Uterus (tissue), 2 donors: ENCODE measurements at regions not wholly inside any gene's neighbourhood (a gene's known extent, or its start where the extent isn't known, plus 50 kb on each side); places are given as distances from the start of the nearest gene placed in this dataset.

Source experiments
- CTCF ChIP-seq, 4 experiments: fragments of 200-600 bp in 2 of 4; fragments of 450-650 bp in 2 of 4; sonication (generic) in 2 of 4; IDR thresholded peaks; one replicate each; pipeline ENCODE4 v1.5.1; 2016 to 2019; ENCODE audit warnings: antibody characterized with exemption in 4 of 4, mild to moderate bottlenecking in 2 of 4, moderate library complexity in 1 of 4
- POLR2A ChIP-seq, 2 donors: fragments of 450-650 bp; IDR thresholded peaks; one replicate each; pipeline ENCODE4 v1.6.1; 2016; ENCODE audit warnings: antibody characterized with exemption in 2 of 2, mild to moderate bottlenecking in 1 of 2, moderate library complexity in 1 of 2

- TF ChIP-seq POLR2A (IDR thresholded peaks at IDR 0.05) (no peak), CTCF (IDR thresholded peaks at IDR 0.05) (no peak)
These were observed 516.6 kb upstream of the POM121L12 start for GRCh38 chr7:52518869-52519268.
